T-helper 1 cell treated with Interleukin-12 subunit alpha and Interleukin-12 subunit beta and Interleukin-4 antibody, amounts not matched to agents 30 μg/mL and 1 μg/mL, for 36 hours (primary cell): ENCODE measurements at regions not wholly inside any gene's neighbourhood (a gene's known extent, or its start where the extent isn't known, plus 50 kb on each side); places are given as distances from the start of the nearest gene placed in this dataset.
"Not testable (repeated sequence)": the region's sequence is repeated elsewhere in the genome, so short reads cannot be mapped to it uniquely, and the experiment has no call there.

Source experiments
- H3K27ac Mint-ChIP-seq: one replicate; pipeline ENCODE4 v1.8.0; 2021; ENCODE audit warnings: mild to moderate bottlenecking, mixed read lengths
- H3K27me3 Mint-ChIP-seq: one replicate; pipeline ENCODE4 v1.8.0; 2021; ENCODE audit warnings: low read depth, mixed read lengths
- H3K36me3 Mint-ChIP-seq: one replicate; pipeline ENCODE4 v1.8.0; 2021; ENCODE audit warnings: low read depth, mixed read lengths
- H3K4me1 Mint-ChIP-seq: one replicate; pipeline ENCODE4 v1.8.0; 2021; ENCODE audit warnings: low read depth, mixed read lengths
- H3K4me3 Mint-ChIP-seq: one replicate; pipeline ENCODE4 v1.8.0; 2021; ENCODE audit warnings: mild to moderate bottlenecking, moderate library complexity, mixed read lengths
- H3K9me3 Mint-ChIP-seq: one replicate; pipeline ENCODE4 v1.8.0; 2021; ENCODE audit warnings: mixed read lengths

- H3K36me3 Mint-ChIP-seq, result no peaks in the 10 kb centered on the region
- H3K27ac Mint-ChIP-seq, result no peak overlapping the region
- H3K4me1 Mint-ChIP-seq, result no peaks in the 10 kb centered on the region
- peaks cover 20% of the 10 kb centered on the region for H3K9me3 Mint-ChIP-seq
- no peaks in the 10 kb centered on the region for H3K27me3 Mint-ChIP-seq
- H3K4me3 Mint-ChIP-seq, result no peak overlapping the region
Observed at GRCh38 chr13:54972838-54973237, 1944.2 kb downstream of the OLFM4 start.

GRCh38 chr13:54975676-54976075 lies 1947.1 kb downstream of the OLFM4 start:
- H3K9me3 Mint-ChIP-seq, result peaks cover 17% of the 10 kb centered on the region
- H3K27ac Mint-ChIP-seq, result no peak overlapping the region
- no peak overlapping the region for H3K4me3 Mint-ChIP-seq
- H3K36me3 Mint-ChIP-seq, result no peaks in the 10 kb centered on the region
- no peaks in the 10 kb centered on the region for H3K4me1 Mint-ChIP-seq
- H3K27me3 Mint-ChIP-seq, result no peaks in the 10 kb centered on the region

GRCh38 chr13:54980651-54981050 lies 1952.0 kb downstream of the OLFM4 start:
- Mint-ChIP-seq H3K36me3 (no peaks in the 10 kb centered on the region), H3K27me3 (no peaks in the 10 kb centered on the region), H3K27ac (no peak overlapping the region), H3K9me3 (peaks cover 16% of the 10 kb centered on the region), H3K4me1 (no peaks in the 10 kb centered on the region), H3K4me3 (no peak overlapping the region)

GRCh38 chr13:54989418-54989817 lies 1960.8 kb downstream of the OLFM4 start:
- no peak overlapping the region for H3K4me3 Mint-ChIP-seq
- H3K27me3 Mint-ChIP-seq, result no peaks in the 10 kb centered on the region
- H3K9me3 Mint-ChIP-seq, result peaks cover 19% of the 10 kb centered on the region
- H3K36me3 Mint-ChIP-seq, result no peaks in the 10 kb centered on the region
- no peak overlapping the region for H3K27ac Mint-ChIP-seq
- no peaks in the 10 kb centered on the region for H3K4me1 Mint-ChIP-seq

GRCh38 chr13:54999399-54999907 lies 1970.8 kb downstream of the OLFM4 start:
- Mint-ChIP-seq H3K9me3 (peaks cover 33% of the 10 kb centered on the region), H3K4me1 (no peaks in the 10 kb centered on the region), H3K4me3 (no peak overlapping the region), H3K27me3 (no peaks in the 10 kb centered on the region), H3K27ac (no peak overlapping the region), H3K36me3 (no peaks in the 10 kb centered on the region)

- no peak overlapping the region for H3K27ac Mint-ChIP-seq
- H3K9me3 Mint-ChIP-seq, result peaks cover 33% of the 10 kb centered on the region
- no peaks in the 10 kb centered on the region for H3K4me1 Mint-ChIP-seq
- H3K4me3 Mint-ChIP-seq, result no peak overlapping the region
- no peaks in the 10 kb centered on the region for H3K27me3 Mint-ChIP-seq
- no peaks in the 10 kb centered on the region for H3K36me3 Mint-ChIP-seq
Observed at GRCh38 chr13:55000043-55000442, 1971.4 kb downstream of the OLFM4 start.

GRCh38 chr13:55000844-55001243 lies 1972.2 kb downstream of the OLFM4 start:
- H3K27me3 Mint-ChIP-seq, result no peaks in the 10 kb centered on the region

GRCh38 chr13:55001881-55002280 lies 1973.3 kb downstream of the OLFM4 start:
- H3K27ac Mint-ChIP-seq, result no peak overlapping the region
- no peak overlapping the region for H3K4me3 Mint-ChIP-seq
- H3K4me1 Mint-ChIP-seq, result no peaks in the 10 kb centered on the region

More at GRCh38 chr13:55000844-55001243, 1972.2 kb downstream of the OLFM4 start:
- Mint-ChIP-seq H3K9me3 (peaks cover 31% of the 10 kb centered on the region), H3K36me3 (no peaks in the 10 kb centered on the region), H3K4me3 (no peak overlapping the region), H3K27ac (no peak overlapping the region), H3K4me1 (no peaks in the 10 kb centered on the region)

GRCh38 chr13:55007681-55008080 lies 1979.1 kb downstream of the OLFM4 start:
- Mint-ChIP-seq H3K9me3 (peaks cover 21% of the 10 kb centered on the region), H3K36me3 (no peaks in the 10 kb centered on the region), H3K4me1 (no peaks in the 10 kb centered on the region), H3K27ac (no peak overlapping the region), H3K27me3 (no peaks in the 10 kb centered on the region), H3K4me3 (no peak overlapping the region)

More at GRCh38 chr13:55001881-55002280, 1973.3 kb downstream of the OLFM4 start:
- Mint-ChIP-seq H3K9me3 (peaks cover 32% of the 10 kb centered on the region), H3K36me3 (no peaks in the 10 kb centered on the region), H3K27me3 (no peaks in the 10 kb centered on the region)

GRCh38 chr13:55013051-55013450 lies 1984.4 kb downstream of the OLFM4 start:
- Mint-ChIP-seq H3K27me3 (no peaks in the 10 kb centered on the region), H3K9me3 (peaks cover 23% of the 10 kb centered on the region), H3K4me1 (no peaks in the 10 kb centered on the region), H3K27ac (no peak overlapping the region), H3K36me3 (no peaks in the 10 kb centered on the region), H3K4me3 (no peak overlapping the region)

GRCh38 chr13:55029280-55029679 lies 2000.7 kb downstream of the OLFM4 start:
- Mint-ChIP-seq H3K27ac (no peak overlapping the region), H3K4me1 (no peaks in the 10 kb centered on the region), H3K9me3 (peaks cover 34% of the 10 kb centered on the region), H3K36me3 (peaks cover 2% of the 10 kb centered on the region), H3K27me3 (no peaks in the 10 kb centered on the region), H3K4me3 (no peak overlapping the region)

GRCh38 chr13:55038230-55038629 lies 2009.6 kb downstream of the OLFM4 start:
- H3K4me3 Mint-ChIP-seq, result no peak overlapping the region
- no peak overlapping the region for H3K27ac Mint-ChIP-seq
- H3K36me3 Mint-ChIP-seq, result no peaks in the 10 kb centered on the region
- H3K9me3 Mint-ChIP-seq, result peaks cover 14% of the 10 kb centered on the region
- H3K4me1 Mint-ChIP-seq, result no peaks in the 10 kb centered on the region
- no peaks in the 10 kb centered on the region for H3K27me3 Mint-ChIP-seq

- not testable (repeated sequence) for H3K27ac Mint-ChIP-seq, H3K4me3 Mint-ChIP-seq, H3K36me3 Mint-ChIP-seq, H3K4me1 Mint-ChIP-seq, H3K27me3 Mint-ChIP-seq
- peaks cover 30% of the 10 kb centered on the region for H3K9me3 Mint-ChIP-seq
Observed at GRCh38 chr13:55053891-55054550, 2025.4 kb downstream of the OLFM4 start.

GRCh38 chr13:55055666-55056065 lies 2027.1 kb downstream of the OLFM4 start:
- H3K4me1 Mint-ChIP-seq, H3K27me3 Mint-ChIP-seq, H3K27ac Mint-ChIP-seq, H3K36me3 Mint-ChIP-seq, H3K4me3 Mint-ChIP-seq: not testable (repeated sequence)
- H3K9me3 Mint-ChIP-seq, result peaks cover 26% of the 10 kb centered on the region

GRCh38 chr13:55062662-55063061 lies 2034.0 kb downstream of the OLFM4 start:
- Mint-ChIP-seq H3K4me1 (no peaks in the 10 kb centered on the region), H3K9me3 (peaks cover 19% of the 10 kb centered on the region), H3K4me3 (no peak overlapping the region), H3K27me3 (no peaks in the 10 kb centered on the region), H3K36me3 (no peaks in the 10 kb centered on the region), H3K27ac (no peak overlapping the region)
